ENCODE measurements at regions not wholly inside any gene's neighbourhood (a gene's known extent, or its start where the extent isn't known, plus 50 kb on each side); places are given as distances from the start of the nearest gene placed in this dataset.

- Histone ChIP-seq H3K9me3 (ENCODE audit: insufficient read depth, low read length) (no peaks in the 10 kb centered on the region), H3K27me3 (ENCODE audit: low read depth, low read length) (peaks cover 7% of the 10 kb centered on the region; the same call in 1 of the 2 replicates), H3K79me2 (ENCODE audit: low read length) (no peaks in the 10 kb centered on the region), H3K4me2 (ENCODE audit: low read length) (no peak overlapping the region), H3K4me1 (ENCODE audit: low read length) (no peaks in the 10 kb centered on the region), H3K36me3 (replicated peaks; ENCODE audit: low read depth, low read length) (no peaks in the 10 kb centered on the region), H3K9ac (ENCODE audit: low read length) (no peak overlapping the region), H3K4me3 (ENCODE audit: low read length) (no peak overlapping the region), H2AFZ (ENCODE audit: low read depth, low read length) (no peak overlapping the region), H4K20me1 (ENCODE audit: insufficient read depth, low read length) (no peaks in the 10 kb centered on the region), H3K27ac (ENCODE audit: low read length) (no peak overlapping the region)
- TF ChIP-seq, protein P1, sequence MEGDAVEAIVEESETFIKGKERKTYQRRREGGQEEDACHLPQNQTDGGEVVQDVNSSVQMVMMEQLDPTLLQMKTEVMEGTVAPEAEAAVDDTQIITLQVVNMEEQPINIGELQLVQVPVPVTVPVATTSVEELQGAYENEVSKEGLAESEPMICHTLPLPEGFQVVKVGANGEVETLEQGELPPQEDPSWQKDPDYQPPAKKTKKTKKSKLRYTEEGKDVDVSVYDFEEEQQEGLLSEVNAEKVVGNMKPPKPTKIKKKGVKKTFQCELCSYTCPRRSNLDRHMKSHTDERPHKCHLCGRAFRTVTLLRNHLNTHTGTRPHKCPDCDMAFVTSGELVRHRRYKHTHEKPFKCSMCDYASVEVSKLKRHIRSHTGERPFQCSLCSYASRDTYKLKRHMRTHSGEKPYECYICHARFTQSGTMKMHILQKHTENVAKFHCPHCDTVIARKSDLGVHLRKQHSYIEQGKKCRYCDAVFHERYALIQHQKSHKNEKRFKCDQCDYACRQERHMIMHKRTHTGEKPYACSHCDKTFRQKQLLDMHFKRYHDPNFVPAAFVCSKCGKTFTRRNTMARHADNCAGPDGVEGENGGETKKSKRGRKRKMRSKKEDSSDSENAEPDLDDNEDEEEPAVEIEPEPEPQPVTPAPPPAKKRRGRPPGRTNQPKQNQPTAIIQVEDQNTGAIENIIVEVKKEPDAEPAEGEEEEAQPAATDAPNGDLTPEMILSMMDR (IDR thresholded peaks at IDR 0.05; ENCODE audit: low read depth, low read length): no peak
- TF ChIP-seq EZH2phosphoT487 (IDR thresholded peaks at IDR 0.05; ENCODE audit: low read depth): no peak
Observed at GRCh38 chr15:91498046-91498748, 355.3 kb upstream of the SLCO3A1 start.

DNA sequence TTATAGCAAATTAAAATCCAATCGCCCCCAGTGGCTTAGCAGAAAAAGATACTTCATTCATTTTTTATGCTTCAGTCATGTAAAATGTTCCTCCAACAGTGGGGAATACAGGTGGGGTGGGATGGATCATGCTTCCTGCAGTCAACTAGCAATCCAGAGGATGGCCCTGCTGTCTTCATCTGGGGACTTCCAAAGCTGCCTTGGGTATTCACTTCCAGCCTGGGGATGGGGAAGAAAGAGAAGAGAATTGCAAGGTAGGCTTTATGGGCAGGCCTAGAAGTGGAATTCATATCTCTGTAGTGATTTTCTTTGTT lies 354.8 kb upstream of the SLCO3A1 start:
- H3K4me3 ChIP-seq (ENCODE audit: low read length): no peak overlapping the region

DNA sequence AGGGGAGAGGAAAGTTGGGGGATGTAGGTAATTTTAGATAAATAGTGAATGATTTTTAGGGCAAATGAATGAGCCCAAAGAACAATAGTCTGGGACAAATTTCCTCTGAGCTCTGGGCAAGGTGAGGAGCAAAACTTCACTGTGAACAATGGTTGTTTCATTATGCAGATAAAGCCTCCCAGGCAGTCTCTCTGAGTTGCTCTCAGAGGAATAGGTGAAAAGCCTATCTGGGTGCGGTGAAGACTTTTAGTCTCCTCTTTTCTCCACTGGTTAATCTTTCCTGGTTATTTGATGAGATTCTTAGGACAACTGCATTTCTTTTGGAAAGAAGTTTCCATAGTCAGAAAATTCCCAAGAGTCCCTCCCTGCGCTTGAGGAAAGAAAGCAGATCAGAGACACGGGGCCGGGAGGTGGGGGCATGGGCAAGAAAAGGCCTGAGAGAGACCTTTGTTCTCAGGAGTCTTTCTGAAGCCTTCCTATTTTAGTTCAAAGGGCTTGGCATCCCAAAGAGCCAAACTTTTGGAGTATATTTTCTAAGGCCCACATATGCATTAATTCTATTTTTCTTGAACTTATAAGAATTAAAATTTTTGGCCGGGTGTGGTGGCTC lies 353.6 kb upstream of the SLCO3A1 start:
- Histone ChIP-seq H3K4me3 (ENCODE audit: low read length) (no peak overlapping the region), H3K9me3 (ENCODE audit: insufficient read depth, low read length) (no peaks in the 10 kb centered on the region), H3K4me2 (ENCODE audit: low read length) (no peak overlapping the region), H3K36me3 (replicated peaks; ENCODE audit: low read depth, low read length) (no peaks in the 10 kb centered on the region), H3K4me1 (ENCODE audit: low read length) (no peaks in the 10 kb centered on the region), H3K79me2 (ENCODE audit: low read length) (no peaks in the 10 kb centered on the region), H2AFZ (ENCODE audit: low read depth, low read length) (no peak overlapping the region), H3K27ac (ENCODE audit: low read length) (no peak overlapping the region), H4K20me1 (ENCODE audit: insufficient read depth, low read length) (no peaks in the 10 kb centered on the region), H3K27me3 (ENCODE audit: low read depth, low read length) (peaks cover 7% of the 10 kb centered on the region; the same call in 1 of the 2 replicates), H3K9ac (ENCODE audit: low read length) (no peak overlapping the region)
- TF ChIP-seq EZH2phosphoT487 (IDR thresholded peaks at IDR 0.05; ENCODE audit: low read depth): no peak
- TF ChIP-seq, protein P1 (IDR thresholded peaks at IDR 0.05; ENCODE audit: low read depth, low read length): no peak

More for the DNA sequence above, 354.8 kb upstream of the SLCO3A1 start:
- Histone ChIP-seq H2AFZ (ENCODE audit: low read depth, low read length) (no peak overlapping the region), H3K9me3 (ENCODE audit: insufficient read depth, low read length) (no peaks in the 10 kb centered on the region), H3K36me3 (replicated peaks; ENCODE audit: low read depth, low read length) (no peaks in the 10 kb centered on the region), H3K27me3 (ENCODE audit: low read depth, low read length) (peaks cover 7% of the 10 kb centered on the region; the same call in 1 of the 2 replicates), H3K27ac (ENCODE audit: low read length) (no peak overlapping the region), H3K79me2 (ENCODE audit: low read length) (no peaks in the 10 kb centered on the region), H4K20me1 (ENCODE audit: insufficient read depth, low read length) (no peaks in the 10 kb centered on the region), H3K4me2 (ENCODE audit: low read length) (no peak overlapping the region), H3K9ac (ENCODE audit: low read length) (no peak overlapping the region), H3K4me1 (ENCODE audit: low read length) (no peaks in the 10 kb centered on the region)
- TF ChIP-seq, protein P1 (IDR thresholded peaks at IDR 0.05; ENCODE audit: low read depth, low read length): no peak
- TF ChIP-seq EZH2phosphoT487 (IDR thresholded peaks at IDR 0.05; ENCODE audit: low read depth): no peak

GRCh38 chr15:91508633-91509032 lies 344.9 kb upstream of the SLCO3A1 start:
- H3K4me2 ChIP-seq (ENCODE audit: low read length): no peak overlapping the region
- H3K9ac ChIP-seq (ENCODE audit: low read length): no peak overlapping the region
- H3K27ac ChIP-seq (ENCODE audit: low read length): no peak overlapping the region

More at GRCh38 chr15:91508633-91509032, 344.9 kb upstream of the SLCO3A1 start:
- Histone ChIP-seq H3K79me2 (ENCODE audit: low read length) (no peaks in the 10 kb centered on the region), H2AFZ (ENCODE audit: low read depth, low read length) (no peak overlapping the region), H3K27me3 (ENCODE audit: low read depth, low read length) (peaks cover 12% of the 10 kb centered on the region), H3K4me3 (ENCODE audit: low read length) (no peak overlapping the region), H3K9me3 (ENCODE audit: insufficient read depth, low read length) (no peaks in the 10 kb centered on the region), H4K20me1 (ENCODE audit: insufficient read depth, low read length) (no peaks in the 10 kb centered on the region), H3K4me1 (ENCODE audit: low read length) (no peaks in the 10 kb centered on the region), H3K36me3 (replicated peaks; ENCODE audit: low read depth, low read length) (no peaks in the 10 kb centered on the region)
- TF ChIP-seq, protein P1 (IDR thresholded peaks at IDR 0.05; ENCODE audit: low read depth, low read length): no peak
- no peak for TF ChIP-seq EZH2phosphoT487 (IDR thresholded peaks at IDR 0.05; ENCODE audit: low read depth)

All from OCI-LY3 (cell line).